NCI-H2227 (cell line): ENCODE measurements at regions not wholly inside any gene's neighbourhood (a gene's known extent, or its start where the extent isn't known, plus 50 kb on each side); places are given as distances from the start of the nearest gene placed in this dataset.
"Not testable (repeated sequence)": the region's sequence is repeated elsewhere in the genome, so short reads cannot be mapped to it uniquely, and the experiment has no call there.

Experiments
- DNase-seq: peaks from one replicate; lab custom pipeline; 2025; ENCODE audit not compliant: unreplicated experiment; lab: John Stamatoyannopoulos, UW

- DNase-seq, result no peak
These were observed 85.3 kb upstream of the RALGAPA2 start for GRCh38 chr20:20797521-20798310.

GRCh38 chr20:20796766-20797440 is 84.5 kb upstream of the RALGAPA2 start:
- DNase-seq, result no peak

- DNase-seq, result no peak
These were observed 83.3 kb upstream of the RALGAPA2 start for GRCh38 chr20:20795721-20796120.

GRCh38 chr20:20795119-20795518 is 82.7 kb upstream of the RALGAPA2 start:
- DNase-seq, result no peak

- no peak for DNase-seq
These were observed 81.1 kb upstream of the RALGAPA2 start for GRCh38 chr20:20793591-20793990.

GRCh38 chr20:20791664-20792568 is 79.5 kb upstream of the RALGAPA2 start:
- DNase-seq, result no peak

- no peak for DNase-seq
These were observed 75.9 kb upstream of the RALGAPA2 start for GRCh38 chr20:20788308-20788707.

- no peak for DNase-seq
These were observed 74.0 kb upstream of the RALGAPA2 start for GRCh38 chr20:20786428-20786827.

- no peak for DNase-seq
These were observed 72.8 kb upstream of the RALGAPA2 start for GRCh38 chr20:20785226-20785625.

- not testable (repeated sequence) for DNase-seq
These were observed 72.0 kb upstream of the RALGAPA2 start for GRCh38 chr20:20784450-20784849.

- no peak for DNase-seq
These were observed 71.0 kb upstream of the RALGAPA2 start for GRCh38 chr20:20783450-20783849.

- no peak for DNase-seq
These were observed 70.3 kb upstream of the RALGAPA2 start for GRCh38 chr20:20782755-20783154.

GRCh38 chr20:20782231-20782630 is 69.8 kb upstream of the RALGAPA2 start:
- no peak for DNase-seq

- DNase-seq, result no peak
These were observed 68.6 kb upstream of the RALGAPA2 start for GRCh38 chr20:20781029-20781428.

- no peak for DNase-seq
These were observed 67.8 kb upstream of the RALGAPA2 start for GRCh38 chr20:20780127-20780824.

GRCh38 chr20:20778676-20779075 is 66.2 kb upstream of the RALGAPA2 start:
- DNase-seq, result no peak

- no peak for DNase-seq
These were observed 60.1 kb upstream of the RALGAPA2 start for GRCh38 chr20:20772497-20773085.

GRCh38 chr20:20768202-20768815 is 55.9 kb upstream of the RALGAPA2 start:
- no peak for DNase-seq

GRCh38 chr20:20765696-20766365 is 53.4 kb upstream of the RALGAPA2 start:
- DNase-seq, result no peak

GRCh38 chr20:20763650-20764049 is 51.2 kb upstream of the RALGAPA2 start:
- DNase-seq, result no peak
